SK-N-MC (cell line): ENCODE measurements at regions not wholly inside any gene's neighbourhood (a gene's known extent, or its start where the extent isn't known, plus 50 kb on each side); places are given as distances from the start of the nearest gene placed in this dataset.

Experiments used
- EZH2 ChIP-seq: fragments of 200-600 bp; sonication (generic); IDR thresholded peaks from one replicate; pipeline ENCODE4 v1.6.1; 2017; ENCODE audit warnings: antibody characterized with exemption
- POLR2AphosphoS5 ChIP-seq: IDR thresholded peaks from 2 replicates; pipeline ENCODE4 v1.6.1; 2012; ENCODE audit warnings: mild to moderate bottlenecking, low read depth, low read length, borderline replicate concordance

DNA sequence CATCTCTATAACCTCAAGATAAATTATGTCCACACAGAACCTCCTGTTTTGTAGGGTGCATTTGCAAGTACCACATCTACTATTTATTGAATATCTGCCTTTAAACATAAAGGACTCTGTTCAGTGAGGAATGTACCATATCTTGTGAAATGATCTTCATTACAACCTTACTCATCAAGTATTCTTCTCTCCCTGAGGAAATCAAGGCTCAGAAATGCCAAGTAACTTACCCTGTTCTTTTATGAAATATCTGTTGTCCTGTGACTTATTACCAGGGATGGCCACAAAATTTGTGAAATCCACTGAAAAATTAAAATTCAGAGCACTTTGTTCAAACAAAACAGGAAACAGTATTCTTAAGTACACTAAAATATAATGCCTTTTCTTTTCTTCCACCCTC is 366.7 kb downstream of the GALC start:
- TF ChIP-seq EZH2 (no peak), POLR2AphosphoS5 (no peak)
